SK-N-SH (cell line): ENCODE measurements at regions not wholly inside any gene's neighbourhood (a gene's known extent, or its start where the extent isn't known, plus 50 kb on each side); places are given as distances from the start of the nearest gene placed in this dataset.

Experiments used
- CTCF ChIA-PET: fragments of 300-600, 350-600 bp; formaldehyde crosslinking; extraction: SDS; loops from one replicate; lab custom pipeline; 2021; lab: Yijun Ruan, JAX
- POLR2A ChIA-PET: fragments of 350-600 bp; sonication (Branson Sonifier 250); formaldehyde crosslinking; extraction: SDS; loops from one replicate; lab custom pipeline; 2020; ENCODE audit warnings: antibody characterized with exemption, inconsistent platforms; lab: Yijun Ruan, JAX
- DNase-seq: peaks from one replicate; pipeline ENCODE4 v3.0.0; 2012
- H2AFZ ChIP-seq: fragments of 200-600 bp; sonication (generic); 2 replicates; pipeline ENCODE4 v1.8.1; 2016; ENCODE audit warnings: antibody characterized with exemption, mild to moderate bottlenecking, low read depth
- H3F3A ChIP-seq: fragments of 200-600 bp; sonication (generic); replicated peaks from 2 replicates; pipeline ENCODE3; 2016; ENCODE audit warnings: antibody characterized with exemption, mild to moderate bottlenecking; ENCODE audit not compliant: insufficient read depth
- H3K27ac ChIP-seq, 2 experiments: fragments of 200-500 bp in 1 of 2; fragments of 200-600 bp in 1 of 2; sonication (Bioruptor generic) in 1 of 2; sonication (generic), shearing (Covaris generic) in 1 of 2; 2 replicates each; pipeline versions ENCODE4 v1.5.1 to v1.6.1; 2014 to 2016; ENCODE audit warnings: low read depth in 2 of 2, inconsistent platforms in 1 of 2, low read length in 1 of 2, mild to moderate bottlenecking in 1 of 2, mixed read lengths in 1 of 2
- H3K27me3 ChIP-seq: fragments of 200-600 bp; sonication (generic), shearing (Covaris generic); 2 replicates; pipeline ENCODE4 v1.6.1; 2016; ENCODE audit warnings: mixed run types; ENCODE audit not compliant: insufficient read depth
- H3K36me3 ChIP-seq, 2 experiments: fragments of 200-500 bp in 1 of 2; fragments of 200-600 bp in 1 of 2; sonication (Bioruptor generic) in 1 of 2; sonication (generic) in 1 of 2; replicated peaks in 1 of 2; 2 replicates each; pipeline versions ENCODE3 to v1.5.1; 2014 to 2016; ENCODE audit warnings: low read length in 1 of 2, mild to moderate bottlenecking in 1 of 2; ENCODE audit not compliant: insufficient read depth in 2 of 2, control insufficient read depth in 1 of 2
- H3K4me1 ChIP-seq, 2 experiments: fragments of 200-500 bp in 1 of 2; fragments of 200-600 bp in 1 of 2; sonication (Bioruptor generic) in 1 of 2; sonication (generic), shearing (Covaris generic) in 1 of 2; 2 replicates each; pipeline versions ENCODE4 v1.5.1 to v1.6.1; 2014 to 2016; ENCODE audit warnings: low read depth in 1 of 2, low read length in 1 of 2, mixed run types in 1 of 2; ENCODE audit not compliant: insufficient read depth in 2 of 2, control insufficient read depth in 1 of 2
- H3K4me2 ChIP-seq: fragments of 200-600 bp; sonication (generic), shearing (Covaris generic); 2 replicates; pipeline ENCODE4 v1.6.1; 2017; ENCODE audit warnings: mixed run types
- H3K4me3 ChIP-seq, 2 experiments: fragments of 200-500 bp in 1 of 2; fragments of 200-600 bp in 1 of 2; sonication (Bioruptor generic) in 1 of 2; sonication (generic), shearing (Covaris generic) in 1 of 2; 2 replicates each; pipeline versions ENCODE4 v1.5.1 to v1.8.1; 2014 to 2016; ENCODE audit warnings: low read depth in 2 of 2, inconsistent platforms in 1 of 2, low read length in 1 of 2, mild to moderate bottlenecking in 1 of 2, mixed read lengths in 1 of 2, moderate library complexity in 1 of 2
- H3K79me2 ChIP-seq: fragments of 200-600 bp; sonication (generic); 2 replicates; pipeline ENCODE4 v1.8.1; 2017; ENCODE audit warnings: mild to moderate bottlenecking; ENCODE audit not compliant: insufficient read depth
- H3K9ac ChIP-seq: fragments of 200-600 bp; sonication (generic); 2 replicates; pipeline ENCODE4 v1.6.1; 2017; ENCODE audit warnings: mixed run types
- H3K9me2 ChIP-seq: fragments of 200-600 bp; sonication (generic); 2 replicates; pipeline ENCODE4 v1.6.1; 2017; ENCODE audit warnings: mixed run types
- H3K9me3 ChIP-seq: fragments of 200-600 bp; sonication (generic); 2 replicates; pipeline ENCODE4 v1.6.1; 2017; ENCODE audit warnings: mixed run types, mild to moderate bottlenecking, moderate library complexity
- H4K20me1 ChIP-seq: fragments of 200-600 bp; sonication (generic); 2 replicates; pipeline ENCODE4 v1.6.1; 2017; ENCODE audit warnings: mild to moderate bottlenecking, mixed run types; ENCODE audit not compliant: insufficient read depth
- GABPA ChIP-seq: IDR thresholded peaks from 2 replicates; pipeline ENCODE4 v1.4.0; 2012; ENCODE audit warnings: low read depth, mild to moderate bottlenecking
- JUND ChIP-seq: IDR thresholded peaks from 2 replicates; pipeline ENCODE4 v1.4.0; 2012
- MAX ChIP-seq: IDR thresholded peaks from 2 replicates; pipeline ENCODE4 v1.4.0; 2012; ENCODE audit warnings: low read depth
- MEF2A ChIP-seq: IDR thresholded peaks from 2 replicates; pipeline ENCODE4 v1.4.0; 2012; ENCODE audit warnings: low read depth, borderline replicate concordance
- NFIC ChIP-seq: IDR thresholded peaks from 2 replicates; pipeline ENCODE4 v1.4.0; 2012; ENCODE audit warnings: borderline replicate concordance
- RAD21 ChIP-seq: IDR thresholded peaks from 2 replicates; pipeline ENCODE4 v1.6.1; 2012; ENCODE audit warnings: mild to moderate bottlenecking, low read length
- SMC3 ChIP-seq: IDR thresholded peaks from 2 replicates; pipeline ENCODE4 v1.6.1; 2012; ENCODE audit warnings: low read depth, low read length, improper control_type of control experiment
- TCF12 ChIP-seq: IDR thresholded peaks from 2 replicates; pipeline ENCODE4 v1.4.0; 2012
- TEAD4 ChIP-seq: IDR thresholded peaks from 2 replicates; pipeline ENCODE4 v1.4.0; 2012; ENCODE audit warnings: mild to moderate bottlenecking, borderline replicate concordance; ENCODE audit not compliant: insufficient read depth
- USF2 ChIP-seq: fragments of 150-350 bp; IDR thresholded peaks from 2 replicates; pipeline ENCODE4 v1.6.1; 2017; ENCODE audit warnings: antibody characterized with exemption, low read length, low read depth, borderline replicate concordance
- YY1 ChIP-seq: IDR thresholded peaks from 2 replicates; pipeline ENCODE4 v1.4.0; 2012; ENCODE audit warnings: low read depth, mild to moderate bottlenecking
- WGBS: methylation state at CpG from one replicate; pipeline ENCODE4 v1.1.6; 2017; ENCODE audit warnings: low lambda C conversion rate; 5-methylcytosine and 5-hydroxymethylcytosine counted together
- TF ChIP-seq, protein P1 (sequence below): fragments of 150-350 bp; IDR thresholded peaks from 2 replicates; pipeline ENCODE4 v1.6.1; 2016; ENCODE audit warnings: mild to moderate bottlenecking, low read depth, low read length

DNA sequence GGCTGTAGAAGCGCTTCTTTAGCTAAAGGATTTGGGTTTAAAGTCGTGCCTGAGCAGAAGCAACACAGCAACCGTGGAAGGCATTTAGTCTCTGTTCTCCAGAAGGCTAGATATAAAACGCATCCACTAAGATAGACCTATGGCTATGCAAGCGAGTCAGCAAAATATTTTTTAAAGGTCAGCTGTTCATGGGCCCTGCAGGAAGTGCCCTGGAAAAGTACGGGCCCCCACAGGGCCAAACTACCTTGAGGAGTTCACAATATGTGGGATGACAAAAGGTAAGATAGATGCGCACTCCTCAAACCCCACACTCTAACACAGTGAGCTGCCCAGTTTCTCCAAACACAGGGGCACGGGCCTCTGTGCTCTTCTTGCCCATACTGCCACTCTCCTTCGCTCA, 261.6 kb downstream of the VPS13C start:
- no peaks in the 10 kb centered on the region for H3K9me3 ChIP-seq
- CTCF ChIA-PET, result interaction anchor here (1.0 to 1.8 kb wide), 2 partner anchors 9 to 36 kb away, joined by 3 to 8 read pairs; no protein-coding TSS in a partner anchor
- H3K36me3 ChIP-seq, result no peaks in the 10 kb centered on the region
- no peaks in the 10 kb centered on the region for H3F3A ChIP-seq
- TF ChIP-seq YY1 (no peak), RAD21 (no peak), TCF12 (no peak), SMC3 (no peak), GABPA (no peak)
- no peaks in the 10 kb centered on the region for H3K4me1 ChIP-seq
- no peak overlapping the region for H3K27ac ChIP-seq
- H2AFZ ChIP-seq, result no peak overlapping the region
- POLR2A ChIA-PET, result no interaction called here
- no peak overlapping the region for H3K4me3 ChIP-seq
- 46% methylated on average over 9 of the region's 9 CpGs for WGBS
- H3K27me3 ChIP-seq, result no peaks in the 10 kb centered on the region
- no peak overlapping the region for H3K9ac ChIP-seq
- no peak for DNase-seq
- H4K20me1 ChIP-seq, result no peaks in the 10 kb centered on the region
- H3K9me2 ChIP-seq, result no peaks in the 10 kb centered on the region
- H3K79me2 ChIP-seq, result no peaks in the 10 kb centered on the region
- H3K4me2 ChIP-seq, result no peak overlapping the region

- H3K4me2 ChIP-seq, result no peak overlapping the region
- no peak for DNase-seq
- no peaks in the 10 kb centered on the region for H4K20me1 ChIP-seq
- CTCF ChIA-PET, result no interaction called here
- H3K9me3 ChIP-seq, result 0 out of 2 replicates have a peak, but pooled peaks cover 4% of the 10 kb centered on the region
- no peaks in the 10 kb centered on the region for H3K9me2 ChIP-seq
- H3F3A ChIP-seq, result no peaks in the 10 kb centered on the region
- 42% methylated on average over 3 of the region's 3 CpGs for WGBS
- POLR2A ChIA-PET, result no interaction called here
- H3K4me3 ChIP-seq, result no peak overlapping the region
- H2AFZ ChIP-seq, result no peak overlapping the region
- H3K4me1 ChIP-seq, result peaks cover 0 to 2% of the 10 kb centered on the region in 2 experiments; a peak in 2 of 4 replicates
- no peaks in the 10 kb centered on the region for H3K27me3 ChIP-seq
- TF ChIP-seq MAX (no peak), TEAD4 (no peak), MEF2A (no peak), TCF12 (no peak), NFIC (no peak), JUND (no peak), SMC3 (no peak), USF2 (no peak)
- TF ChIP-seq, protein P1, sequence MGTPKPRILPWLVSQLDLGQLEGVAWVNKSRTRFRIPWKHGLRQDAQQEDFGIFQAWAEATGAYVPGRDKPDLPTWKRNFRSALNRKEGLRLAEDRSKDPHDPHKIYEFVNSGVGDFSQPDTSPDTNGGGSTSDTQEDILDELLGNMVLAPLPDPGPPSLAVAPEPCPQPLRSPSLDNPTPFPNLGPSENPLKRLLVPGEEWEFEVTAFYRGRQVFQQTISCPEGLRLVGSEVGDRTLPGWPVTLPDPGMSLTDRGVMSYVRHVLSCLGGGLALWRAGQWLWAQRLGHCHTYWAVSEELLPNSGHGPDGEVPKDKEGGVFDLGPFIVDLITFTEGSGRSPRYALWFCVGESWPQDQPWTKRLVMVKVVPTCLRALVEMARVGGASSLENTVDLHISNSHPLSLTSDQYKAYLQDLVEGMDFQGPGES, result no peak
- no peak overlapping the region for H3K9ac ChIP-seq
- H3K79me2 ChIP-seq, result no peaks in the 10 kb centered on the region
- H3K27ac ChIP-seq, result no peak overlapping the region
- H3K36me3 ChIP-seq, result no peaks in the 10 kb centered on the region
These were observed 264.2 kb downstream of the VPS13C start for GRCh38 chr15:61796056-61796455.
